ENCODE measurements at regions not wholly inside any gene's neighbourhood (a gene's known extent, or its start where the extent isn't known, plus 50 kb on each side); places are given as distances from the start of the nearest gene placed in this dataset.

- ATAC-seq (replicated peaks) (no peak), DNase-seq (no peak)
- H3K27me3 Mint-ChIP-seq, result no peaks in the 10 kb centered on the region
- H3K4me3 Mint-ChIP-seq, result no peak overlapping the region
- H3K36me3 Mint-ChIP-seq, result peaks cover 0 to 2% of the 10 kb centered on the region in 2 donors
- H3K27ac Mint-ChIP-seq, result no peak overlapping the region
- H3K9me3 Mint-ChIP-seq, result peaks cover 2 to 4% of the 10 kb centered on the region in 2 donors
- peaks cover 7 to 10% of the 10 kb centered on the region in 2 donors for H3K4me1 Mint-ChIP-seq
Measured at GRCh38 chr6:131394768-131395432, 178.1 kb upstream of the ARG1 start.

DNA sequence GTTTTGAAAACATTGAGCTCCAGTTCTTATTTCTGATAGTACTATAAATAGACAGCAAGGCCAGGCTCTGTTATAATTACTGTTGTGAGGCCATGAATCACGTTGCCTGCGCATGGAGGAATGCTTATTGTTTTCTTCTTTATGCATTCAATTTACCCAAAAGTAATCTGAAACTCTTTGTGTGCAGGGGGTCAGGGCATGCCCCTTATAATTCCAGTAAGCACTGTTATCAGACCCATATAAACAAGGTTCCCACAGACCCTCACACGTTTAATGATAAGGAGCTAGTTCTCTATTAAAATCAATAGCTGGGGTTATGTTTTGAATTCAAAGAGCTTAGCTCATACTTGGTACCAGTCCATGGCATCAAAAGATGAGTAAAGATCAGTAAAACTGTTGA is 174.8 kb upstream of the ARG1 start:
- no peak overlapping the region for H3K4me3 Mint-ChIP-seq
- DNase-seq, result no peak
- H3K9me3 Mint-ChIP-seq, result peaks cover 4 to 8% of the 10 kb centered on the region in 2 donors
- H3K36me3 Mint-ChIP-seq, result peaks cover 0 to 5% of the 10 kb centered on the region in 2 donors
- H3K4me1 Mint-ChIP-seq, result peaks cover 7 to 13% of the 10 kb centered on the region in 2 donors
- no peak overlapping the region for H3K27ac Mint-ChIP-seq
- H3K27me3 Mint-ChIP-seq, result no peaks in the 10 kb centered on the region
- ATAC-seq (replicated peaks), result no peak

GRCh38 chr6:131399433-131399832 is 173.6 kb upstream of the ARG1 start:
- H3K4me1 Mint-ChIP-seq, result peaks cover 7 to 13% of the 10 kb centered on the region in 2 donors
- H3K36me3 Mint-ChIP-seq, result peaks cover 0 to 3% of the 10 kb centered on the region in 2 donors
- DNase-seq (no peak), ATAC-seq (replicated peaks) (no peak)
- peaks cover 0 to 6% of the 10 kb centered on the region in 2 donors for H3K9me3 Mint-ChIP-seq
- H3K4me3 Mint-ChIP-seq, result no peak overlapping the region
- H3K27ac Mint-ChIP-seq, result no peak overlapping the region
- H3K27me3 Mint-ChIP-seq, result peaks cover 0 to 8% of the 10 kb centered on the region in 2 donors

DNA sequence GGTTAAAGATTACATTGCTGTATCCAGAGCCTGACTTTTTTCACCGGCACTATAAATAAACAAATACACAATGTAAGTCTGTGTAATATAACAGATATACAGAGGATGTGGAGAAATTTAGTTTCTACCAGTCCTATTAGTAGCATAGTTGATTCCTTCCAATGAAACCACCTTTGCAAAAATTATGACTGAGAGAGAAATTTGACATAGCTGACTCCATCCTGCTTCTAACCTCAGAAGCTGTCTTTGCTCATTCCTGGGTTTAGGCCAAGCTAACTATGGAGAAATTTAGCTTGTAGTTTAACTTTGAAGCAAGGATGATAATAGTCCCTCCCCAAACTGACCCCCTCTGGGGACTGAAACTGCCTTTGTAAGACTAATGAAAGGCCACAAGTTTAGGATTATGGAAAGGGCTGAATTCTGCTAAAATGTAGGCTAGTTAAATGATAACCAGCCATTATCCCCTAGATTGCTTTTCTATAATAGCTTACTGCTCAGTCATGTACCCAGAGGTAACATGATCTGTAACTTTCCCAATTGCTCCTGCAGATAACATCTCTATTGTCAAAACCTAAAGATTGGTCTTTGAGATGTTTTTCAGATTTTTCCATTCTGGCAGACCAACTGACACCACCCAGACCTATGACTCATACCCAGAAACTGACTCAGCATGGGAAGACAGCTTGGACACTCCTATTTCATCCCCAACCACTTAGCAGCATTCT is 172.8 kb upstream of the ARG1 start:
- no peak for ATAC-seq (replicated peaks)
- peaks cover 0 to 6% of the 10 kb centered on the region in 2 donors for H3K9me3 Mint-ChIP-seq
- no peak overlapping the region for H3K27ac Mint-ChIP-seq
- H3K27me3 Mint-ChIP-seq, result peaks cover 0 to 10% of the 10 kb centered on the region in 2 donors
- H3K4me3 Mint-ChIP-seq, result no peak overlapping the region
- H3K4me1 Mint-ChIP-seq, result peaks cover 7 to 13% of the 10 kb centered on the region in 2 donors
- H3K36me3 Mint-ChIP-seq, result peaks cover 0 to 3% of the 10 kb centered on the region in 2 donors
- DNase-seq, result no peak

- H3K27ac Mint-ChIP-seq, result no peak overlapping the region
- ATAC-seq (replicated peaks) (peak in 1 of 2 donors; percentile 33), DNase-seq (no peak)
- H3K9me3 Mint-ChIP-seq, result peaks cover 0 to 6% of the 10 kb centered on the region in 2 donors
- H3K27me3 Mint-ChIP-seq, result peaks cover 0 to 10% of the 10 kb centered on the region in 2 donors
- peaks cover 0 to 3% of the 10 kb centered on the region in 2 donors for H3K36me3 Mint-ChIP-seq
- H3K4me3 Mint-ChIP-seq, result no peak overlapping the region
- peaks cover 7 to 13% of the 10 kb centered on the region in 2 donors for H3K4me1 Mint-ChIP-seq
Measured at GRCh38 chr6:131400779-131401496, 172.1 kb upstream of the ARG1 start.

- H3K4me3 Mint-ChIP-seq, result no peak overlapping the region
- peaks cover 9 to 12% of the 10 kb centered on the region in 2 donors for H3K9me3 Mint-ChIP-seq
- H3K4me1 Mint-ChIP-seq, result no peaks in the 10 kb centered on the region
- H3K27ac Mint-ChIP-seq, result no peak overlapping the region
- ATAC-seq (replicated peaks), result no peak
- DNase-seq, result no peak
- H3K27me3 Mint-ChIP-seq, result peaks cover 0 to 8% of the 10 kb centered on the region in 2 donors
- peaks cover 4 to 5% of the 10 kb centered on the region in 2 donors for H3K36me3 Mint-ChIP-seq
Measured at GRCh38 chr6:131408811-131409210, 164.2 kb upstream of the ARG1 start.

- Mint-ChIP-seq H3K36me3 (peaks cover 4 to 5% of the 10 kb centered on the region in 2 donors), H3K27me3 (no peaks in the 10 kb centered on the region), H3K4me3 (no peak overlapping the region), H3K9me3 (peaks cover 9 to 12% of the 10 kb centered on the region in 2 donors), H3K27ac (no peak overlapping the region), H3K4me1 (no peaks in the 10 kb centered on the region)
- no peak for DNase-seq
- ATAC-seq (replicated peaks), result no peak
Measured at GRCh38 chr6:131410785-131411184, 162.2 kb upstream of the ARG1 start.

- H3K36me3 Mint-ChIP-seq, result peaks cover 4 to 5% of the 10 kb centered on the region in 2 donors
- DNase-seq (no peak), ATAC-seq (replicated peaks) (no peak)
- H3K27ac Mint-ChIP-seq, result no peak overlapping the region
- no peak overlapping the region for H3K4me3 Mint-ChIP-seq
- H3K27me3 Mint-ChIP-seq, result no peaks in the 10 kb centered on the region
- H3K4me1 Mint-ChIP-seq, result peaks cover 0 to 2% of the 10 kb centered on the region in 2 donors
- peaks cover 9 to 12% of the 10 kb centered on the region in 2 donors for H3K9me3 Mint-ChIP-seq
Measured at GRCh38 chr6:131412960-131413830, 159.8 kb upstream of the ARG1 start.

DNA sequence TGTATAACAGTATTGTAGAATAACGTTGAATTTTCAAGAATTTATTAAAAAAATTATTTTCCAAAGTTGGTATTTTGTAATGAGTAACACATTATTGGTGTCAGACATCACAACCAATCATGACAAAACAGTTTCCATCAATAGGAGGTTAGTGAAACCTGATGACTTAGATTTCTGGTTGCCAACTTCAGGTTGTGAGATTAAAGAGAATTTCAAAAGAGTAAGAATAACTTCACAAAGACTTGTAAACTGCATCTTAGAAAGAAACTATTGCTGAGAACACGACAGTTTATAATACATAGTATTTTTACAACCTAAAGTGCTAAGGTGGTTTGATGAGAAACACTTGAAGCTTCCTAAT is 159.2 kb upstream of the ARG1 start:
- Mint-ChIP-seq H3K36me3 (peaks cover 4 to 5% of the 10 kb centered on the region in 2 donors), H3K4me3 (no peak overlapping the region), H3K27ac (no peak overlapping the region), H3K9me3 (peaks cover 9 to 12% of the 10 kb centered on the region in 2 donors), H3K4me1 (peaks cover 0 to 2% of the 10 kb centered on the region in 2 donors), H3K27me3 (no peaks in the 10 kb centered on the region)
- DNase-seq, result no peak
- no peak for ATAC-seq (replicated peaks)

GRCh38 chr6:131414956-131415355 is 158.1 kb upstream of the ARG1 start:
- H3K9me3 Mint-ChIP-seq, result peaks cover 9 to 12% of the 10 kb centered on the region in 2 donors
- no peak overlapping the region for H3K4me3 Mint-ChIP-seq
- peaks cover 4 to 5% of the 10 kb centered on the region in 2 donors for H3K36me3 Mint-ChIP-seq
- H3K27ac Mint-ChIP-seq, result no peak overlapping the region
- peaks cover 5 to 6% of the 10 kb centered on the region in 2 donors for H3K4me1 Mint-ChIP-seq
- DNase-seq (no peak), ATAC-seq (replicated peaks) (no peak)
- H3K27me3 Mint-ChIP-seq, result no peaks in the 10 kb centered on the region

DNA sequence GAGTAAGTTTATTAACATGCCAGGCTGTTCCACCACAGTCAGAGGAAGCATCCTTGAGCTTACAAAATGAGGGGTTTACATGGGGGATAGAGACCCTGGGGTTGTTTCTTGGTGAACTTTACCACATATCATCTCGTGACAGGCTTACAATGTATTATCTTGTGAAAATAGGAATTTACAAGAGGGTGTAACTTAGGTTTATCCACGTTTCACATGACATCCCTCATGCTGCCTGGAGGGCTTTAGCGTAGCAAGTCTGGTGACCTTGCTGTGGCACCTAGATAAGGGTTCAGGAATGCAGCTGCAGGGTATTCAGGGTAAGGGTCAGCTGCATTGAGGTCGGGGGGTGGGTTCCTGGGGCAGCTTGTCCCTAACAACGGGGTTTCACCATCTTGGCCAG is 154.6 kb upstream of the ARG1 start:
- ATAC-seq (replicated peaks), result no peak
- Mint-ChIP-seq H3K27ac (no peak overlapping the region), H3K4me1 (peaks cover 5 to 6% of the 10 kb centered on the region in 2 donors), H3K9me3 (no peaks in the 10 kb centered on the region), H3K4me3 (no peak overlapping the region), H3K36me3 (no peaks in the 10 kb centered on the region), H3K27me3 (no peaks in the 10 kb centered on the region)
- DNase-seq, result no peak

DNA sequence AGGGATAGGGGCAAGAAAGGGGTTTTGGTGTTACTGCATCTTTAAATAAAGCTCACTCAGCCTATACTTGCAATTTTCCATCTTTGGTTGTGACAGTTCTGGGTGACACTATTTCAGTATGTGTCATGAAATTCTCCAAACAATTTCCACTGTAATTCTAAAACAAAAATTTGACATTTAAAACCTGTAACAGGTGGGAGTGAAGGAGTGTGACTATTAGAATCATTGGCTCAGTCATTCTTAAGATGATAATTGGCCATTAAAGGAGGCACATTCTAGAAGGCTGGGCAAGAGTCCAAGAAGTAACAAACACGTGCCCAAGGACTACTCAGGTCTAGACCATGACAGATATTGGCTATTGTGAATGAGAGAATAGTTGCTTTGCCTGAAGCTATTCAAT is 153.3 kb upstream of the ARG1 start:
- H3K9me3 Mint-ChIP-seq, result no peaks in the 10 kb centered on the region
- no peak overlapping the region for H3K27ac Mint-ChIP-seq
- no peaks in the 10 kb centered on the region for H3K36me3 Mint-ChIP-seq
- no peaks in the 10 kb centered on the region for H3K27me3 Mint-ChIP-seq
- ATAC-seq (replicated peaks), result peak; percentile 36 to 47
- no peak for DNase-seq
- no peak overlapping the region for H3K4me3 Mint-ChIP-seq
- peaks cover 5 to 6% of the 10 kb centered on the region in 2 donors for H3K4me1 Mint-ChIP-seq

DNA sequence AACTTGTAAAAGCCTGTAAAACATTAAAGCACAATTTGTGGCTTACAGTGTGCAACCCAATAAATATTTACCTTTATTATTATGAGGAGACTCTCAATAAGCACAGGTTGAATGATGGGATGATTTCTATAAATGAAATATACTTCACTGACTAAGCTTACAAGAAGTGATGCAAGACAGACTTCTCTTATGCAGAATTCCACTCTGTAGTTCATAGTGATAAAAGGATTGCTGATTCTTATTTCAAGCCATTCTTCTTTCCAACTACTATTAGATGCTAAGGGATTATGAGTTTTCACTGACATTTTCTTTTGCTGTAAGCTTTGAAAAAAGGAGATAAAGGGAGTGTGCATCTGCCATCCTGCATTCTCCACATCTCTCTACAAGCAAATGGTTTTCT is 149.0 kb upstream of the ARG1 start:
- Mint-ChIP-seq H3K36me3 (no peaks in the 10 kb centered on the region), H3K27ac (no peak overlapping the region), H3K4me1 (peaks cover 5 to 8% of the 10 kb centered on the region in 2 donors), H3K4me3 (no peak overlapping the region), H3K9me3 (no peaks in the 10 kb centered on the region), H3K27me3 (no peaks in the 10 kb centered on the region)
- no peak for ATAC-seq (replicated peaks)
- DNase-seq, result no peak

DNA sequence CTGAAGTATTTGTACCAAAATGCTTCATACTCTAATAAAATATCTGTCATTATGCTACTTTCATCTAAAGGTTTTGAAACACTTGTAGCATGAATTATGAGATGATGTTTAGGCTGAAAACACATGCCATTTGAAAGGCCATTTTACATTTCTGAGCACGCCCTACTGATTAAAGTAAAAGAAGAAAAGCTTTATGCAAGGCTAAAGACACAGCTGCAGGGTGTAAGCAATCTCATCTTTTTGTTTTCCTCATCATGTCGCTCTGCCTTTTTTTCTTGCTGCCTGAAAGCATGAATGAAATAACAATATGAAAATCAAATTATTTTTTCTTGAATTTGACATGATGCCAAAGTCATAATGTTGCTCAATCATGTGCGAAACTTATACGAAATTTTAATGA is 148.6 kb upstream of the ARG1 start:
- Mint-ChIP-seq H3K4me1 (peaks cover 3 to 6% of the 10 kb centered on the region in 2 donors), H3K27me3 (no peaks in the 10 kb centered on the region), H3K36me3 (no peaks in the 10 kb centered on the region), H3K9me3 (no peaks in the 10 kb centered on the region), H3K4me3 (no peak overlapping the region), H3K27ac (no peak overlapping the region)
- no peak for DNase-seq
- no peak for ATAC-seq (replicated peaks)
